AG04449 (cell line): ENCODE measurements at regions not wholly inside any gene's neighbourhood (a gene's known extent, or its start where the extent isn't known, plus 50 kb on each side); places are given as distances from the start of the nearest gene placed in this dataset.

Experiments
- CTCF ChIA-PET: fragments of 350-600 bp; formaldehyde crosslinking; extraction: SDS; loops from one replicate; lab custom pipeline; 2021; ENCODE audit warnings: antibody characterized with exemption; lab: Yijun Ruan, JAX
- POLR2A ChIA-PET: fragments of 400-600, 350-600 bp; formaldehyde crosslinking; extraction: SDS; loops from one replicate; lab custom pipeline; 2020; ENCODE audit warnings: antibody characterized with exemption, inconsistent platforms; lab: Yijun Ruan, JAX
- DNase-seq: peaks from one replicate; pipeline ENCODE4 v3.0.0-alpha.2; 2010; ENCODE audit warnings: low read depth, low spot score
- H3K4me3 ChIP-seq: 2 replicates; pipeline ENCODE4 v1.5.1; 2011; ENCODE audit warnings: low read depth, mild to moderate bottlenecking, control low read depth, low read length
- TF ChIP-seq, protein P1 (sequence below): IDR thresholded peaks from one replicate; pipeline ENCODE4 v1.5.1; 2011; ENCODE audit warnings: mild to moderate bottlenecking, moderate library complexity, low read length, control low read depth, inconsistent platforms; ENCODE audit not compliant: insufficient read depth; ENCODE audit errors: missing control alignments

- ChIA-PET POLR2A (no interaction called here), CTCF (interaction anchor here (1.0 kb wide), 1 partner anchor 246 kb away, joined by 3 read pairs; no protein-coding TSS in a partner anchor)
- H3K4me3 ChIP-seq = no peak overlapping the region
- no peak for DNase-seq
- TF ChIP-seq, protein P1, sequence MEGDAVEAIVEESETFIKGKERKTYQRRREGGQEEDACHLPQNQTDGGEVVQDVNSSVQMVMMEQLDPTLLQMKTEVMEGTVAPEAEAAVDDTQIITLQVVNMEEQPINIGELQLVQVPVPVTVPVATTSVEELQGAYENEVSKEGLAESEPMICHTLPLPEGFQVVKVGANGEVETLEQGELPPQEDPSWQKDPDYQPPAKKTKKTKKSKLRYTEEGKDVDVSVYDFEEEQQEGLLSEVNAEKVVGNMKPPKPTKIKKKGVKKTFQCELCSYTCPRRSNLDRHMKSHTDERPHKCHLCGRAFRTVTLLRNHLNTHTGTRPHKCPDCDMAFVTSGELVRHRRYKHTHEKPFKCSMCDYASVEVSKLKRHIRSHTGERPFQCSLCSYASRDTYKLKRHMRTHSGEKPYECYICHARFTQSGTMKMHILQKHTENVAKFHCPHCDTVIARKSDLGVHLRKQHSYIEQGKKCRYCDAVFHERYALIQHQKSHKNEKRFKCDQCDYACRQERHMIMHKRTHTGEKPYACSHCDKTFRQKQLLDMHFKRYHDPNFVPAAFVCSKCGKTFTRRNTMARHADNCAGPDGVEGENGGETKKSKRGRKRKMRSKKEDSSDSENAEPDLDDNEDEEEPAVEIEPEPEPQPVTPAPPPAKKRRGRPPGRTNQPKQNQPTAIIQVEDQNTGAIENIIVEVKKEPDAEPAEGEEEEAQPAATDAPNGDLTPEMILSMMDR = no peak
These were observed 78.4 kb upstream of the RGS21 start for GRCh38 chr1:192238421-192238820.

DNA sequence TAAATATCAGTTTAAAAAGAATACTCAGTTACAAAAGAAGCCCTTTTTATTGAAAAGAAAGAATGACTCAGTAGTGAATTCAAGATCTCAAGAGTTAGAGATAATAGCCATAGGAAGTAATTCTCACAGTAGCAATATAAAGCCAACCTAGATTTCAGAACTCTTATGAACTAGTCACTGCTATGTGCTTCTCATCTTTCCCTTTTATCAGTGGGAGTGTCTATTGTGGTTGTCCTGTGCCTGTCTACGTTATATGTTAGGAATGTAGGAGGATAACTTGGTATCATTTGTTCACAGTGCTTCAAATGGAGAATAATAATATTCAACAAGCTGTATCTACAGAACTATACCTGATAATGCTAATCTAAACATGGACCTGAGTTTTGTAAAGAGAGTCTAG is 73.1 kb upstream of the RGS21 start:
- POLR2A ChIA-PET = no interaction called here
- no peak for DNase-seq
- TF ChIP-seq, protein P1 = no peak
- CTCF ChIA-PET = no interaction called here
- H3K4me3 ChIP-seq = no peak overlapping the region

DNA sequence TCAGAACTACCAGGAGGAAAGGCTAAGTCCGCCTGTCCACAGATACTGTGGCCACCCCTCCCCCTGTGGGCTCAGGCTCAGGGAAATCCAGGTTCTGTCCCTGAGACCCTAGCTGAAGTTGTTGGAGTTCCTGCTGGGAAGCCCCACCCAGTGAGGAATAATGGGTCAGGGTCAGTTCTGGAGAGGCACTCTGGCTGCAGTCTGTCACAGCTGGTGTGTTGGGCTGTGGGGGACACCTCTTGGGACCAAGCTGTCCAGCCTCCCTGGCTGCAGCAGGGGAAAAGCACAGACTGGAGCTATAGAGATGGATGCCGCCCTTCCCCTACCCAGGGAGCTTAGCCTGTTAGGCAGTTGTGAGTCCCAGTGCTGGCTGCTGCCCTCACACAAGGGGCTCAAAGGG is 65.1 kb upstream of the RGS21 start:
- no peak overlapping the region for H3K4me3 ChIP-seq
- TF ChIP-seq, protein P1 = no peak
- ChIA-PET CTCF (no interaction called here), POLR2A (no interaction called here)
- DNase-seq = no peak

DNA sequence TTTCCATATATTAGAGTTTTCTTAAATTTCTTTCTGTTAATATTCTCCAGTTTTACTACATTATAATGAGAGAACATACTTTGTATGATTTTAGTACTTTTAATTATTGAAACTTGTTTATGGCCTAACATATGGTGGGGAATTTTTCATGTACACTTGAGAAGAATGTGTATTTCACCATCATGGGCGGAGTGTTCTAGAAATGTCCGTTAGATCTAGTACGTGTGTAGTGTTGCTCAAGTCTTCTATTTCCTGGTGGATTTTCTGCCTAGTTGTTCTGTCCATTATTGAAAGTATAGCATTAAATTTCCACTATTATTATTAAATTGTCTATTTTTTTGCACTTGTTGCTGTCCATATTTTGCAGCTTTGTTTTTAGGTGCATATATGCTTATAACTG is 64.0 kb upstream of the RGS21 start:
- ChIA-PET POLR2A (no interaction called here), CTCF (interaction anchor here (1.1 kb wide), 1 partner anchor 37 kb away, joined by 3 read pairs; no protein-coding TSS in a partner anchor)
- TF ChIP-seq, protein P1 = no peak
- DNase-seq = no peak
- H3K4me3 ChIP-seq = no peak overlapping the region

DNA sequence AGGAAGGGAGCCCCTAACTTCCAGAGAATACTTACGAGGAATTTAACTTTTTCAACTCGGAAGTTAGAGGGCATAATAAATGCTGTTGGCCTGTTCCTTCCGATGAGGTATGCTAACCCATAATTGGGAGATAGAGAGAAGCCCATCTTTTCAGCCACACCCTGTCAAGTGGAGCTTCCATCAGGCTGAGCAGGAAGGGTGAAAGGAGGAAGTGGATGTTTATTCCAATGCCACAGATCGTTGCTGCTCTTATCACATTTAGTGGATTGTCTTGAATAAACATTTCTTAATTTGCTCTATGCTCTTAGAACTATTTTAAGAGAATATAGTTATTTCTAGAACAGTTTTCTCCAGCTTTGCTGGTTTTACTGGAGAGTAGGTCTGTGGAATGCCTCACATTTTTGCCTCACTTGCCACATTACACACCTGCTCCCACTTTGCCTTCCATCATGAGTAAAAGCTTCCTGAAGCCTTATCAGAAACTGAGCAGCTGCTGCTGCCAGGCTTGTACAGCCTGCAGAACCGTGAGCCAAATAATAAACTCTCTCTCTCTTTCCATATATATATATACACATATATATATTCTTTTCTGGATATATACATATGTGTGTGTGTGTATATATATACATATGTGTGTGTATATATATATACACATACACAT is 60.0 kb upstream of the RGS21 start:
- no peak for DNase-seq
- H3K4me3 ChIP-seq = no peak overlapping the region
- TF ChIP-seq, protein P1 = no peak
- CTCF ChIA-PET = interaction anchor here (0.8 kb wide), 1 partner anchor 9 kb away, joined by 3 read pairs; no protein-coding TSS in a partner anchor
- POLR2A ChIA-PET = no interaction called here

DNA sequence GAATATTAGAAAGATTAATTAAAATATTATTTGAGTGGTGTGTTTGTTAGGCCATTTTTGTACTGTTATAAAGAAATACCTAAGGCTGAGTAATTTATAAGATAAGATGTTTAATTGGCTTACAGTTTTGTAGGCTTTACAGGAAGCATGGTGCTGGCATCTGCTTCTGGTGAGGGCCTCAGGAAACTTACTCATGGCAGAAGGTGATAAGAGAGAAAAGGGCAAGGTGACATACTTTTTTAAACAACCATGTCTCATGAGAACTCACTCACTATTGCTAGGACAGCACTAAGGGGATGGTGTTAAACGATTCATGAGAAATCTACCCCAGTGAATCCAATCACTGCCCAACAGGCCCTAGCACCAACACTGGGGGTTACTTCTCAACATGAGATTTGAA is 56.7 kb upstream of the RGS21 start:
- POLR2A ChIA-PET = no interaction called here
- DNase-seq = no peak
- TF ChIP-seq, protein P1 = no peak
- no peak overlapping the region for H3K4me3 ChIP-seq
- CTCF ChIA-PET = no interaction called here
